Adipocyte (in vitro differentiated cells): ENCODE measurements at regions not wholly inside any gene's neighbourhood (a gene's known extent, or its start where the extent isn't known, plus 50 kb on each side); places are given as distances from the start of the nearest gene placed in this dataset.
"Not testable (repeated sequence)": the region's sequence is repeated elsewhere in the genome, so short reads cannot be mapped to it uniquely, and the experiment has no call there.

ENCODE experiments used
- DNase-seq: peaks from one replicate; pipeline ENCODE4 v3.0.0-alpha.2; 2015; ENCODE audit warnings: low read depth
- H3K27me3 ChIP-seq: replicated peaks from 2 replicates; pipeline ENCODE4 v1.7.0; 2013; ENCODE audit warnings: mild to moderate bottlenecking, low read length, moderate library complexity; ENCODE audit not compliant: control insufficient read depth, insufficient read depth
- H3K36me3 ChIP-seq: 2 replicates; pipeline ENCODE4 v1.7.0; 2013; ENCODE audit warnings: low read length, mild to moderate bottlenecking, moderate library complexity; ENCODE audit not compliant: control insufficient read depth, insufficient read depth, severe bottlenecking
- H3K4me1 ChIP-seq: 2 replicates; pipeline ENCODE4 v1.7.0; 2013; ENCODE audit warnings: mild to moderate bottlenecking, low read length, moderate library complexity; ENCODE audit not compliant: control insufficient read depth, insufficient read depth
- H3K4me3 ChIP-seq: 2 replicates; pipeline ENCODE4 v1.7.0; 2013; ENCODE audit warnings: mild to moderate bottlenecking, low read length, moderate library complexity
- H3K9ac ChIP-seq: 2 replicates; pipeline ENCODE4 v1.7.0; 2013; ENCODE audit warnings: mild to moderate bottlenecking, low read length, moderate library complexity
- H3K9me3 ChIP-seq: 2 replicates; pipeline ENCODE4 v1.7.0; 2013; ENCODE audit warnings: mild to moderate bottlenecking, low read length, moderate library complexity; ENCODE audit not compliant: control insufficient read depth

GRCh38 chr22:22168190-22168940 is 76.2 kb upstream of the VPREB1 start:
- H3K9me3 ChIP-seq: peaks cover 6% of the 10 kb centered on the region
- H3K36me3 ChIP-seq: no peaks in the 10 kb centered on the region
- H3K9ac ChIP-seq: no peak overlapping the region
- peak; percentile 14 for DNase-seq
- peaks cover 66% of the 10 kb centered on the region for H3K27me3 ChIP-seq
- H3K4me3 ChIP-seq: no peak overlapping the region
- no peaks in the 10 kb centered on the region for H3K4me1 ChIP-seq

GRCh38 chr22:22167791-22168189 is 76.8 kb upstream of the VPREB1 start:
- Histone ChIP-seq H3K4me1 (no peaks in the 10 kb centered on the region), H3K4me3 (no peak overlapping the region), H3K36me3 (no peaks in the 10 kb centered on the region), H3K9ac (no peak overlapping the region), H3K27me3 (peaks cover 71% of the 10 kb centered on the region), H3K9me3 (peaks cover 6% of the 10 kb centered on the region)
- DNase-seq: no peak

GRCh38 chr22:22166941-22167713 is 77.5 kb upstream of the VPREB1 start:
- Histone ChIP-seq H3K4me1 (no peaks in the 10 kb centered on the region), H3K9ac (no peak overlapping the region), H3K4me3 (no peak overlapping the region), H3K9me3 (peaks cover 6% of the 10 kb centered on the region), H3K27me3 (peaks cover 78% of the 10 kb centered on the region), H3K36me3 (no peaks in the 10 kb centered on the region)
- no peak for DNase-seq

- Histone ChIP-seq H3K27me3 (peaks cover 76% of the 10 kb centered on the region), H3K9me3 (peaks cover 6% of the 10 kb centered on the region), H3K9ac (no peak overlapping the region)
Observed at GRCh38 chr22:22165936-22166710, 78.5 kb upstream of the VPREB1 start.

GRCh38 chr22:22164541-22165272 is 79.9 kb upstream of the VPREB1 start:
- Histone ChIP-seq H3K9me3 (peaks cover 9% of the 10 kb centered on the region), H3K4me1 (no peaks in the 10 kb centered on the region), H3K9ac (no peak overlapping the region), H3K36me3 (no peaks in the 10 kb centered on the region), H3K4me3 (no peak overlapping the region), H3K27me3 (peaks cover 67% of the 10 kb centered on the region)
- no peak for DNase-seq

More at GRCh38 chr22:22165936-22166710, 78.5 kb upstream of the VPREB1 start:
- H3K4me3 ChIP-seq: no peak overlapping the region
- H3K4me1 ChIP-seq: no peaks in the 10 kb centered on the region
- DNase-seq: no peak
- no peaks in the 10 kb centered on the region for H3K36me3 ChIP-seq

GRCh38 chr22:22161924-22162851 is 82.4 kb upstream of the VPREB1 start:
- peaks cover 62% of the 10 kb centered on the region for H3K27me3 ChIP-seq
- H3K4me1 ChIP-seq: no peaks in the 10 kb centered on the region
- no peak for DNase-seq
- H3K4me3 ChIP-seq: no peak overlapping the region
- H3K9ac ChIP-seq: no peak overlapping the region
- no peaks in the 10 kb centered on the region for H3K36me3 ChIP-seq
- H3K9me3 ChIP-seq: peaks cover 7% of the 10 kb centered on the region

- not testable (repeated sequence) for H3K36me3 ChIP-seq, H3K9ac ChIP-seq, H3K4me3 ChIP-seq, H3K4me1 ChIP-seq, DNase-seq, H3K9me3 ChIP-seq
- H3K27me3 ChIP-seq: peaks cover 49% of the 10 kb centered on the region
Observed at GRCh38 chr22:22160768-22161167, 83.8 kb upstream of the VPREB1 start.

GRCh38 chr22:22159384-22159783 is 85.2 kb upstream of the VPREB1 start:
- H3K9me3 ChIP-seq: peaks cover 5% of the 10 kb centered on the region
- no peak overlapping the region for H3K9ac ChIP-seq
- peaks cover 35% of the 10 kb centered on the region for H3K27me3 ChIP-seq
- H3K4me3 ChIP-seq: no peak overlapping the region
- DNase-seq: no peak
- H3K4me1 ChIP-seq: no peaks in the 10 kb centered on the region
- no peaks in the 10 kb centered on the region for H3K36me3 ChIP-seq

GRCh38 chr22:22158965-22159364 is 85.6 kb upstream of the VPREB1 start:
- Histone ChIP-seq H3K9me3 (peaks cover 5% of the 10 kb centered on the region), H3K4me1 (no peaks in the 10 kb centered on the region), H3K27me3 (peaks cover 31% of the 10 kb centered on the region), H3K36me3 (no peaks in the 10 kb centered on the region), H3K9ac (no peak overlapping the region), H3K4me3 (no peak overlapping the region)
- DNase-seq: no peak

GRCh38 chr22:22158207-22158816 is 86.3 kb upstream of the VPREB1 start:
- Histone ChIP-seq H3K9me3 (peaks cover 5% of the 10 kb centered on the region), H3K36me3 (no peaks in the 10 kb centered on the region), H3K4me1 (no peaks in the 10 kb centered on the region), H3K27me3 (peaks cover 24% of the 10 kb centered on the region), H3K4me3 (no peak overlapping the region), H3K9ac (no peak overlapping the region)
- DNase-seq: no peak
